Fibroblast of lung (primary cell): ENCODE measurements at regions not wholly inside any gene's neighbourhood (a gene's known extent, or its start where the extent isn't known, plus 50 kb on each side); places are given as distances from the start of the nearest gene placed in this dataset.

Experiments
- DNase-seq, 2 donors: peaks; one replicate each; pipeline versions ENCODE4 v3.0.0 to v3.0.0-alpha.2; 2010; ENCODE audit warnings: low read depth in 2 of 2
- H2AFZ ChIP-seq: 2 replicates; pipeline ENCODE4 v1.5.1; 2012; ENCODE audit warnings: low read length, control low read depth, inconsistent platforms
- H3K27ac ChIP-seq: 2 replicates; pipeline ENCODE4 v1.5.1; 2011; ENCODE audit warnings: low read length, control low read depth; ENCODE audit not compliant: insufficient read depth
- H3K27me3 ChIP-seq: 2 replicates; pipeline ENCODE4 v1.5.1; 2011; ENCODE audit warnings: mild to moderate bottlenecking, low read length; ENCODE audit not compliant: control insufficient read depth, insufficient read depth
- H3K36me3 ChIP-seq: 2 replicates; pipeline ENCODE4 v1.5.1; 2011; ENCODE audit warnings: low read length; ENCODE audit not compliant: control insufficient read depth, insufficient read depth
- H3K4me1 ChIP-seq: 2 replicates; pipeline ENCODE4 v1.5.1; 2011; ENCODE audit warnings: low read length; ENCODE audit not compliant: control insufficient read depth, insufficient read depth; ENCODE audit errors: extremely low read depth
- H3K4me2 ChIP-seq: 2 replicates; pipeline ENCODE4 v1.5.1; 2011; ENCODE audit warnings: low read length, control low read depth; ENCODE audit not compliant: insufficient read depth; ENCODE audit errors: extremely low read depth
- H3K4me3 ChIP-seq, 4 experiments: fragments of 200-600 bp in 1 of 4; sonication (generic) in 1 of 4; replicated peaks in 1 of 4; 2 replicates each; pipeline ENCODE4 v1.5.1; 2011 to 2016; ENCODE audit warnings: low read length in 4 of 4, low read depth in 3 of 4, mild to moderate bottlenecking in 3 of 4, control low read depth in 2 of 4, inconsistent platforms in 1 of 4, mixed read lengths in 1 of 4; ENCODE audit not compliant: insufficient read depth in 1 of 4; ENCODE audit errors: control extremely low read depth in 1 of 4
- H3K79me2 ChIP-seq: 2 replicates; pipeline ENCODE4 v1.5.1; 2012; ENCODE audit warnings: mild to moderate bottlenecking, low read length, inconsistent platforms; ENCODE audit not compliant: control insufficient read depth, insufficient read depth
- H3K9ac ChIP-seq: 2 replicates; pipeline ENCODE4 v1.5.1; 2011; ENCODE audit warnings: mild to moderate bottlenecking, low read length, control low read depth; ENCODE audit not compliant: insufficient read depth
- H3K9me3 ChIP-seq: 2 replicates; pipeline ENCODE4 v1.5.1; 2012; ENCODE audit warnings: low read depth, low read length; ENCODE audit not compliant: control insufficient read depth, insufficient read depth
- H4K20me1 ChIP-seq: 2 replicates; pipeline ENCODE4 v1.5.1; 2011; ENCODE audit warnings: low read length; ENCODE audit not compliant: control insufficient read depth, insufficient read depth; ENCODE audit errors: extremely low read depth
- EZH2 ChIP-seq: IDR thresholded peaks from 2 replicates; pipeline ENCODE4 v1.5.1; 2012; ENCODE audit warnings: low read length, control low read depth, mild to moderate bottlenecking; ENCODE audit errors: missing control alignments
- TF ChIP-seq, protein P1 (sequence below), 2 donors: IDR thresholded peaks in 1 of 2; conservative IDR thresholded peaks in 1 of 2; 1 replicate in 1 of 2; 2 replicates in 1 of 2; pipeline ENCODE4 v1.5.1; 2011 to 2012; ENCODE audit warnings: low read length in 2 of 2, control low read depth in 1 of 2, inconsistent platforms in 1 of 2, low read depth in 1 of 2, mild to moderate bottlenecking in 1 of 2

DNA sequence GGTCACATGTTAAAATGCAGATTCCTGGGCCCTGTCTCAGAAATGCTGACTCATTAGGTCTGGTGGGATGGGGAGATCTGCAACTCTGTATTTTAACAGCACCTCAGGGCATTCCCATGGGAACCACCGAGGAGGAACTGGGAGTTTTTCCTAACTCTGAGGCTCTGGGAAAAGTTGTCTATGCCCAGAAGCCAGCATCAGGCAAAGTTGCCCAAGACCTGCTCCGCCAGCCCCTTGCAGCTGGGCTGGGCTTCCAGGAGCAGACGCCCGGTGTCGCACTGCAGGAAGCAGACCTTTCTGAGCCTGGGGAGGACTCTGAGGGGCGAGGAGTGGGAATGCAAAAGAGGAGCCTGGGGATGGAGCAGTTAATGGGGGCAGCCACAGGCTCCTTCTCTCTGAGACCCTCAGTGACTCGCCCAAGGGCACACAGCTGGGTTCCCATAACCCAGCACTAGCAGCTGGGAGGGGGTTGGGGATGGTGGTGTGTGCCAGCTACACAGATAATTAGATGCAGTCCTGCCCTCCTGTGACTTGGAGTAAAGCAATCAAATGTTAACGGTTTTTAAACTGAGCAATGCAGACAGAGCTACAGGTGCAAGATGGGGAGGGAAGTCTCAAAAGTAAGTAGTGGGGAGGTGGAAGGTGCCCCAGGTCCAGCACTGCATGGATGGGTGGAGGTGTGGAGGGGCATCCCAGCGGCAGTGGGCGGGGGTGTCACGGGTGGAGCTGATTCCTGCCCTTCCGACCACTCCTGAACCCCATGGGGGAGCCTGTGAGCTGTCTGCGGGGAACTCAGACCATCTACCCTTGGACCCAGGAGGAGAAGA, 100.4 kb downstream of the LSM3 start:
- no peak overlapping the region for H3K4me2 ChIP-seq
- DNase-seq, result no peak
- TF ChIP-seq, protein P1, sequence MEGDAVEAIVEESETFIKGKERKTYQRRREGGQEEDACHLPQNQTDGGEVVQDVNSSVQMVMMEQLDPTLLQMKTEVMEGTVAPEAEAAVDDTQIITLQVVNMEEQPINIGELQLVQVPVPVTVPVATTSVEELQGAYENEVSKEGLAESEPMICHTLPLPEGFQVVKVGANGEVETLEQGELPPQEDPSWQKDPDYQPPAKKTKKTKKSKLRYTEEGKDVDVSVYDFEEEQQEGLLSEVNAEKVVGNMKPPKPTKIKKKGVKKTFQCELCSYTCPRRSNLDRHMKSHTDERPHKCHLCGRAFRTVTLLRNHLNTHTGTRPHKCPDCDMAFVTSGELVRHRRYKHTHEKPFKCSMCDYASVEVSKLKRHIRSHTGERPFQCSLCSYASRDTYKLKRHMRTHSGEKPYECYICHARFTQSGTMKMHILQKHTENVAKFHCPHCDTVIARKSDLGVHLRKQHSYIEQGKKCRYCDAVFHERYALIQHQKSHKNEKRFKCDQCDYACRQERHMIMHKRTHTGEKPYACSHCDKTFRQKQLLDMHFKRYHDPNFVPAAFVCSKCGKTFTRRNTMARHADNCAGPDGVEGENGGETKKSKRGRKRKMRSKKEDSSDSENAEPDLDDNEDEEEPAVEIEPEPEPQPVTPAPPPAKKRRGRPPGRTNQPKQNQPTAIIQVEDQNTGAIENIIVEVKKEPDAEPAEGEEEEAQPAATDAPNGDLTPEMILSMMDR (conservative IDR thresholded peaks at IDR 0.05 in 1 of 2, IDR thresholded peaks at IDR 0.05 in 1 of 2; ENCODE audit: low read depth in 1 of 2, low read length in 2 of 2), result no peak
- TF ChIP-seq EZH2, result no peak

GRCh38 chr3:14279626-14280061, 101.0 kb downstream of the LSM3 start:
- TF ChIP-seq EZH2, result no peak
- TF ChIP-seq, protein P1 (conservative IDR thresholded peaks at IDR 0.05 in 1 of 2, IDR thresholded peaks at IDR 0.05 in 1 of 2; ENCODE audit: low read depth in 1 of 2, low read length in 2 of 2), result no peak
- H3K79me2 ChIP-seq, result no peaks in the 10 kb centered on the region

More for the DNA sequence above, 100.4 kb downstream of the LSM3 start:
- Histone ChIP-seq H4K20me1 (no peaks in the 10 kb centered on the region), H3K79me2 (no peaks in the 10 kb centered on the region), H3K9me3 (no peaks in the 10 kb centered on the region), H3K4me3 (no peak overlapping the region), H3K27ac (no peak overlapping the region), H3K4me1 (no peaks in the 10 kb centered on the region), H3K36me3 (no peaks in the 10 kb centered on the region), H2AFZ (no peak overlapping the region), H3K27me3 (no peaks in the 10 kb centered on the region), H3K9ac (no peak overlapping the region)

DNA sequence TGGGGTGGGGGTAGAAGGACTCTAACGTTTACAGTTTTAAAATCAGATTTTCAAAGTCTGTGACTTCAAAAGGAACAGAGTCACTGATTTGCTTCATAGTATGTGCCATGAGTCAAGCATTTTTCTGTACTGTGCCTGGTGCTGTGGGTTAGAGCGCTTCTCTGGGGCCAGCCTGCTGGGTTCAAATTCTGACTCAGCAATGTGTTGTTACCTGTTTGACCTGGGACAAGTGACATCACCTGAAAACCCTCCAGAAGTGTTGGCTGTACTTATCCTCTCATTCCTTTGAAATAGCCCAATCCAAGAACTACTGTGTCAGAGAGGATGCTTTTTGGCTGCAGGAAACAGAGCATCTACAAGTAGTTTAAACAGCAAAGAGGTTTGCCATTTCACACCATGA, 101.7 kb downstream of the LSM3 start:
- no peak overlapping the region for H2AFZ ChIP-seq
- H3K36me3 ChIP-seq, result no peaks in the 10 kb centered on the region
- peak in 1 of 2 donors; percentile 40 for DNase-seq
- no peaks in the 10 kb centered on the region for H3K9me3 ChIP-seq
- no peaks in the 10 kb centered on the region for H3K4me1 ChIP-seq
- peaks cover 4% of the 10 kb centered on the region for H3K27me3 ChIP-seq
- H3K9ac ChIP-seq, result no peak overlapping the region
- TF ChIP-seq, protein P1 (conservative IDR thresholded peaks at IDR 0.05 in 1 of 2, IDR thresholded peaks at IDR 0.05 in 1 of 2; ENCODE audit: low read depth in 1 of 2, low read length in 2 of 2), result no peak
- no peak for TF ChIP-seq EZH2
- H4K20me1 ChIP-seq, result no peaks in the 10 kb centered on the region
- H3K79me2 ChIP-seq, result no peaks in the 10 kb centered on the region
- H3K27ac ChIP-seq, result no peak overlapping the region
- no peak overlapping the region for H3K4me2 ChIP-seq
- no peak overlapping the region for H3K4me3 ChIP-seq

More at GRCh38 chr3:14279626-14280061, 101.0 kb downstream of the LSM3 start:
- Histone ChIP-seq H3K4me3 (no peak overlapping the region), H4K20me1 (no peaks in the 10 kb centered on the region), H3K36me3 (no peaks in the 10 kb centered on the region), H3K9ac (no peak overlapping the region), H3K9me3 (no peaks in the 10 kb centered on the region), H2AFZ (no peak overlapping the region), H3K4me1 (no peaks in the 10 kb centered on the region), H3K4me2 (no peak overlapping the region), H3K27me3 (peaks cover 4% of the 10 kb centered on the region), H3K27ac (no peak overlapping the region)
- no peak for DNase-seq
